Erythroblast (primary cell): ENCODE measurements at regions not wholly inside any gene's neighbourhood (a gene's known extent, or its start where the extent isn't known, plus 50 kb on each side); places are given as distances from the start of the nearest gene placed in this dataset.

Source experiments
- DNase-seq, 2 experiments: peaks; one replicate each; lab custom pipeline; 2025; lab: John Stamatoyannopoulos, UW
- GATA1 ChIP-seq: IDR thresholded peaks from 2 replicates; pipeline ENCODE4 v1.6.1; 2011; ENCODE audit warnings: low read depth, mild to moderate bottlenecking, control low read depth, low read length, moderate library complexity
- POLR2A ChIP-seq: IDR thresholded peaks from 2 replicates; pipeline ENCODE4 v1.6.1; 2011; ENCODE audit warnings: mild to moderate bottlenecking, low read length

GRCh38 chr12:5292651-5293050 is 139.3 kb upstream of the NTF3 start:
- no peak for DNase-seq
- TF ChIP-seq POLR2A (no peak), GATA1 (no peak)

- DNase-seq, result no peak
- TF ChIP-seq POLR2A (no peak), GATA1 (no peak)
Observed at GRCh38 chr12:5293773-5294172, 138.1 kb upstream of the NTF3 start.

GRCh38 chr12:5294274-5295070 is 137.4 kb upstream of the NTF3 start:
- DNase-seq, result no peak
- no peak for TF ChIP-seq GATA1
- no peak for TF ChIP-seq POLR2A

- TF ChIP-seq POLR2A (no peak), GATA1 (no peak)
- no peak for DNase-seq
Observed at GRCh38 chr12:5295151-5295550, 136.8 kb upstream of the NTF3 start.

- no peak for DNase-seq
- no peak for TF ChIP-seq POLR2A
- no peak for TF ChIP-seq GATA1
Observed at GRCh38 chr12:5295996-5296395, 135.9 kb upstream of the NTF3 start.

- DNase-seq, result no peak
Observed at GRCh38 chr12:5301539-5301938, 130.4 kb upstream of the NTF3 start.

GRCh38 chr12:5305425-5305824 is 126.5 kb upstream of the NTF3 start:
- no peak for DNase-seq
- TF ChIP-seq POLR2A, result no peak
- no peak for TF ChIP-seq GATA1

More at GRCh38 chr12:5301539-5301938, 130.4 kb upstream of the NTF3 start:
- no peak for TF ChIP-seq GATA1
- TF ChIP-seq POLR2A, result no peak

- DNase-seq, result no peak
- no peak for TF ChIP-seq POLR2A
- no peak for TF ChIP-seq GATA1
Observed at GRCh38 chr12:5305886-5306545, 125.9 kb upstream of the NTF3 start.

- TF ChIP-seq POLR2A (no peak), GATA1 (no peak)
- DNase-seq, result no peak
Observed at GRCh38 chr12:5307065-5307464, 124.8 kb upstream of the NTF3 start.

- no peak for DNase-seq
- TF ChIP-seq POLR2A (no peak), GATA1 (no peak)
Observed at GRCh38 chr12:5308216-5308615, 123.7 kb upstream of the NTF3 start.

- no peak for DNase-seq
- TF ChIP-seq POLR2A, result no peak
- no peak for TF ChIP-seq GATA1
Observed at GRCh38 chr12:5308996-5309395, 122.9 kb upstream of the NTF3 start.

- no peak for DNase-seq
- no peak for TF ChIP-seq GATA1
- no peak for TF ChIP-seq POLR2A
Observed at GRCh38 chr12:5309654-5310053, 122.3 kb upstream of the NTF3 start.

GRCh38 chr12:5310151-5310550 is 121.8 kb upstream of the NTF3 start:
- DNase-seq, result no peak
- TF ChIP-seq GATA1, result no peak
- TF ChIP-seq POLR2A, result no peak

- TF ChIP-seq POLR2A, result no peak
- TF ChIP-seq GATA1, result no peak
- no peak for DNase-seq
Observed at GRCh38 chr12:5317556-5317955, 114.4 kb upstream of the NTF3 start.
